GM19467 (cell line): ENCODE measurements at regions not wholly inside any gene's neighbourhood (a gene's known extent, or its start where the extent isn't known, plus 50 kb on each side); places are given as distances from the start of the nearest gene placed in this dataset.

Source experiments
- ATAC-seq: cut with Tn5 transposase; IDR thresholded peaks from one replicate; pipeline ENCODE4 v1.9.1; 2021; ENCODE audit warnings: mild to moderate bottlenecking, moderate library complexity; ENCODE audit not compliant: unreplicated experiment

GRCh38 chr4:158010361-158010760 lies 162.5 kb downstream of the GASK1B start:
- ATAC-seq, result no peak

GRCh38 chr4:158008551-158009218 lies 164.1 kb downstream of the GASK1B start:
- ATAC-seq, result no peak

- no peak for ATAC-seq
These were observed 165.3 kb downstream of the GASK1B start for GRCh38 chr4:158007566-158007965.

- ATAC-seq, result no peak
These were observed 165.8 kb downstream of the GASK1B start for GRCh38 chr4:158006990-158007389.

GRCh38 chr4:158005021-158005420 lies 167.8 kb downstream of the GASK1B start:
- ATAC-seq, result no peak

GRCh38 chr4:158004101-158004500 lies 168.7 kb downstream of the GASK1B start:
- no peak for ATAC-seq

DNA sequence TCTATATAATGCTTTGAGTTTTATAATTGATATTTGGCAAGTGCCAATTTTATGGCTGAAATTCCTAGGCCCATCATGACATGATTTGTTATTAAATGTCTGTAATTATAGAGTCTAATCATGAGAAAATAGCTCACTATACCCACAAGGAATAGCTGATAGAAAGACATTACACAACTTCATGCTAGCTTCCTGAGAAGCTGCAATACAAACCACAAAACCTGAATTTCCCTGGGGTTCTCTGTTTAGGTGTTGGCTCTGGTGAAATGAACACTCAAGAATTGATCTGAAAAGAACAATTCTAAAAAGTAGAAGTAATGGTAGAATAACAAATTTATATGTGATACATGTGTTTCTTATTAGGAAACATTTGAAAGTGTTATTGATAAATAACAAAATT lies 169.6 kb downstream of the GASK1B start:
- ATAC-seq, result no peak

- no peak for ATAC-seq
These were observed 170.7 kb downstream of the GASK1B start for GRCh38 chr4:158002173-158002572.

GRCh38 chr4:158001756-158002155 lies 171.1 kb downstream of the GASK1B start:
- ATAC-seq, result no peak

DNA sequence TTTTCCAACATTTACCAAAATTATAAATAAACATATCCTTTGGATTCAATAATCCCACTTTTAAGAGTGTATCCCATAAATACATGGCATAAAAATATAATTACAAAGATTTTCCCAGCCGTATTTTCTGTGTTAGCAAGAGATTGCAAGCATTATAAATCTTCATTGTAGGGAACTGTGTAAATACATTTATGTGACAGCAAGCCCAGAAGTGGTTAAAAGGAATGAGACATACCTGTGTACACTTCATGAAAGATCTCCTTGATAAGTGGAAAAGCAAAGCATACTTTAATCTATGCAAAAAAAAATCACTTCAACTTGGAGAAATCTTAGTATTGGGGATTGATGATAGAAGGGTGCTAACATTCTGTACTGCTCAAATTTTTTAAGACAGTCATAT lies 173.1 kb downstream of the GASK1B start:
- ATAC-seq, result no peak

DNA sequence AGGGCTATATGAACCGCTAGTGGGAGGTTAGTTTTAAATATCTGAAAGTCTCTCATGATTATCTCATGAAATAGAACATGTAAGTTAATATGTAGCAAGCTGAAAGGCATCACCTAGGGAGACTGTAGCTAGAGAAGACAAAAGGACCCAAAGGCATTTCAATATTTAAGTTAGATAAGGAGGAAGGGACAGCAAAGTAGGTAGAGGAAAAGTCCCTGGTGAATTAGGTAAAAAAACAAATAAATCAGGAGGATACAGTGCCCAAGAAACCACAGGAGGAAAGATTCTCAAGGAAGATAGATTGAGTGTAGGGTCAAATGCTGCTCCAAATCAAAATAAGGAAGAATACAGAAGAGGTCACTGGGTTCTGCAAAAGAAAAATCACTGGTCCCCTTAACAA lies 175.5 kb downstream of the GASK1B start:
- ATAC-seq, result no peak

- ATAC-seq, result no peak
These were observed 176.5 kb downstream of the GASK1B start for GRCh38 chr4:157996061-157997028.

DNA sequence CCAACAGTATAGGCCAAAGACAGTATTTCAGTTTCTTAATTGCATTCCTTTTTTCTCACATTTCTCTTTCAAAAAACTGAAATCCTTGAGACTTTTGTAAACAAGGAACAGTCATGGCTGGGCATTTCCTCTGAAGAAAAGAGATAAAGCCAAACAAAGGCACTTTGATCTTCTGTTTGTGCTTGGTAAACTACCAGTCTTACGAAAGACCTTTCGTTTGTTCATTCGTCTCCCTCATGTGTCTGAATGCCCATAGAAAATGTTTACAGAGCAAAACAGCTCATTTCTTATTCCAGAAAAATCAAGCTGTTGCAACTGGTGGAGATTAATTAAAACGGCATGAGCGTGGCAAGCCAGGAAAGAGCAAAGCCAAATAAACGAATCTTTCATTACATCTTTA lies 178.0 kb downstream of the GASK1B start:
- ATAC-seq, result no peak

- ATAC-seq, result no peak
These were observed 179.6 kb downstream of the GASK1B start for GRCh38 chr4:157992948-157993839.

DNA sequence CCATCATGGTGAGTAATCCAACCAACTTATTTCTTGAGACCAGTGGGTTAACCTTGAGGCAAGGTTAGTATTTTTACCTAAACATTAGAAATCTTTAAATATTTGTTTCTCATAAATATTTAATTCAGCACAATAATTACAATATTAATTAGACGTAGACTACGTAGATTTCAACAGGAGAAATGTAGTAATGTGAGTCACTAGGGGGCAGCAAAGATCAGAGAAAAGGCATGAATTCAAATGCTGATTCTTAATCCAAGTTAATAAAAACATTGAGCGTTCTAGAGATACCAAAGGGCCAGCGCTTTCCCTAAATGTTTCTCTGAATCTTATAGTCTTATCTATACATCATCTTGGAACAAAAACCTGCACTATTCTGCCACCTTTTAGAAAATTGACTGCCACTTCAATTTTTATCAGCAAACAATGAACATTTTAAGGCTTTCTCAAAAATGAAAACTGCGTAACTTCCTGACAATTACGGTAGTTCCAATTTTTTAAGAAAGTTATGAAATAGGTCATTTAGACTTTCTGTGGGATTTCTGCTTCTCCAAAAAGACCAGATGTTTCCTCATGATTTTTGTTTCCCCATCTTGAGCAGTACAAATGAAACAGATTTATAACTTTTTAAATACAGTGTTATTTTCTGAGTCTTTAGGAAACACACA lies 180.7 kb downstream of the GASK1B start:
- ATAC-seq, result no peak

GRCh38 chr4:157988641-157989040 lies 184.2 kb downstream of the GASK1B start:
- ATAC-seq, result no peak

DNA sequence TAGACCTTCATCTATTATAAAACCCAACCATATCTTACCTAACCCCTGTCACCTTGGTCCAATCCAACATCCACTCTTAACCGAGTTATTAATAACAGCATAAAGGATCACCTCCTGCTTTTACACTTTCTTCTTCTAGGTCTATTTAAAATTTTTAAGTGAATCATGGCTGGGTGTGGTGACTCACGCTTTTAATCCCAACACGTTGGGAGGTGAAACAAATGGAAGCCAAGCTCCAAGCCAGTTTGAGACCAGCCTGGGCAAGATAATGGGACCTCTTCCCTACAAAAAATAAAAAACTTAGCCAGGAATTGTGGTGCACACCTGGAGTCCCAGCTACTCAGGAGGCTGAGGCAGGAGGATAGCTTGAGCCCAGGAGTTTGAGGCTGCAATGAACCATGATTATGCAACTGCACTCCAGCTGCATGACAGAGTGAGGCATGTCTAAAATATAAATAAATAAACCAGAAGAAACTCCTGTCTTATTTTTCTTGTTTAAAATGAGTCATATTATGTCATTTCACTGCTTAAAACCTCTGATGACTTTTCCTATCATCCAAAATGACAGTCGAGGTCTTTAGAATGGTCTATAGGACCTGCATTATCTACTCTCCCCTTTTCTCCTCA lies 188.4 kb downstream of the GASK1B start:
- no peak for ATAC-seq

DNA sequence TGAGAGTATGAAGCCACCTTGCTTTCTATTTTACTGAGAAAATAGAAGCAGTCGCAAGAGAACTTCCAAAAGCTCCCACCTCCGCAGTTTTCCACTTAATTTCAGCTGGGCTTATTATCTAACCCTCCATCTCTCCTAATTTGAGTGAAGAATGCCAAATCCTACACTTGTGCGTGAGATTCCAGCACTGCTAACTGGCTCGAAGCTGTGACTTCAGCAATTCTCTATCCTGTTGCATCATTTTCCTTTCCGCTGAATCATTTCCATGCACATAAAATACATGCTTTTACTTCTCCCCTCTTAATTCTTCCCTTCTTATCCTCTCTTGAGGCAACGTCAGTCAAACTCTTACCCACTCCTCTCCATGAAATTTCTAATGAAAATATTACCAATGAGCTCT lies 189.5 kb downstream of the GASK1B start:
- no peak for ATAC-seq

DNA sequence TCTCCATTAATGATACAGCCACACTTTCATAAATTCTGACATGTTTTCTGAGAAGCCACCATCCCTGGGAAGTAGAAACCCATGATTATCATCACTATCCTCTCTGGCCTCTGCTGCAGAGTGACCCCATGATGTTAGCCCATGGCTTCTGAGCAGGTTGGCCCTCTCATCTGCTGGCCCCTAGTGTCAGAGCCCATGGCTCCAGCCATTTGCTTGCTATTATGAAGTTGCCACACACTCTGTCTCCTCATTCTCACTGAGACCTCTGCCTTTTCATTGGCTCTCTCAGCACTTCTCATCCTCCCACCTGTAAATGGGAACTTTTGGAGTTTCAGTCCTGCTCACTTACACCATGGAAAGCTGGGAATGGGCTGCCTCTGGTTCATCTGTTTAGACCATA lies 192.7 kb downstream of the GASK1B start:
- ATAC-seq, result no peak

DNA sequence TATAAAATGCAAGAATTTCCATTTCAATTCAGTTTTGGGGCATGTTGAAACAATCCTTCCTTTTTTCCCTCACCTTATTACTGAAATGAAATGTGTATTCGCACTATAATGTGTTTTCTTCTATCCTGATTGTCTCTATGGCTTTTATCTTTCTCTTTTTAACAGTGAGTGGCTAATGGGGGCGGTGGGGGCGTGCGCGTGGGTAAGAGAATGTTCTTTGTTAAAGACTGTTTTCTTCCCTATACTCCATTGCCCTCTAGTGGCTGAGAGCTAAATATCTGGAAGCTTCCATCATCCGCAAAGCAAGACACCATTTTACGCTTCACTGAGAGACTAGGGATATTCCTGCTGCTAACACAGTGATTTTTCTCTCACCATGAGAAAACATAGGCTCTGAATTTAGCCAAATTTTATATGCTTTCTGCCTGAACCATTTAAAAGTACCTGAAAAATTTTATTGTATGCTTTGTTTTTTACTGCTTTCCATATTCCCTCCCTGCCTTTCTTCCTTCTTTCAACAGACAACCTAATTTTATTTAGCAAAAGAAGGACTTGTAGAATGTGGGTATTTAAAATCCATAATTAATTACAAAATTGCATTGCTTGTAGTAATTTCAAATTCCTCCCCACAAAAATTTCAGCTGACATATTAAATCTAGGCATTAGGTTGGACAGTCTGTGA lies 194.0 kb downstream of the GASK1B start:
- ATAC-seq, result peak; percentile 93
